ENCODE measurements at regions not wholly inside any gene's neighbourhood (a gene's known extent, or its start where the extent isn't known, plus 50 kb on each side); places are given as distances from the start of the nearest gene placed in this dataset.

GRCh38 chr15:61753018-61753710 lies 307.1 kb downstream of the VPS13C start:
- no peak overlapping the region for H3K27ac ChIP-seq (ENCODE audit: insufficient read length, low read depth, low read length)
- no peaks in the 10 kb centered on the region for H3K23me2 ChIP-seq (ENCODE audit: insufficient read length, low read depth, low read length, poor library complexity, severe bottlenecking)
- H3K4me1 ChIP-seq (ENCODE audit: insufficient read depth, low read length), result no peaks in the 10 kb centered on the region
- H2BK5ac ChIP-seq (ENCODE audit: insufficient read length, low read length), result no peak overlapping the region
- no peak overlapping the region for H3K23ac ChIP-seq (ENCODE audit: insufficient read length, low read depth, low read length)
- no peaks in the 10 kb centered on the region for H3K9me3 Mint-ChIP-seq
- H4K8ac ChIP-seq (replicated peaks; ENCODE audit: insufficient read length, low read depth, low read length), result no peak overlapping the region
- no peak overlapping the region for H3K18ac ChIP-seq (ENCODE audit: insufficient read length, low read depth, low read length)
- H3T11ph ChIP-seq (ENCODE audit: low read length), result no peak overlapping the region
- no peak overlapping the region for H3K4ac ChIP-seq (ENCODE audit: low read depth, low read length)
- H3K4me3 Mint-ChIP-seq, result no peak overlapping the region
- H4K91ac ChIP-seq (ENCODE audit: insufficient read length, low read depth, low read length), result no peak overlapping the region
- no peaks in the 10 kb centered on the region for H3K9me3 ChIP-seq (ENCODE audit: control insufficient read depth, low read depth, low read length)
- H3K4me2 ChIP-seq (ENCODE audit: insufficient read depth, insufficient read length, low read length), result no peak overlapping the region
- no peak overlapping the region for H3K14ac ChIP-seq (ENCODE audit: insufficient read depth, low read length)
- no peaks in the 10 kb centered on the region for H4K20me1 ChIP-seq (ENCODE audit: control insufficient read depth, insufficient read depth, insufficient read length)
- H3K27me3 Mint-ChIP-seq (ENCODE audit: low read depth), result no peaks in the 10 kb centered on the region
- DNase-seq, result no peak
- H3K79me2 ChIP-seq (ENCODE audit: insufficient read depth, low read length), result no peaks in the 10 kb centered on the region
- no peak overlapping the region for H3K56ac ChIP-seq (ENCODE audit: insufficient read length, low read depth, low read length)
- H4K5ac ChIP-seq (ENCODE audit: insufficient read length, low read depth, low read length), result no peak overlapping the region
- H3K36me3 Mint-ChIP-seq (ENCODE audit: insufficient read depth in 1 of 3, low read depth in 3 of 3), result no peaks in the 10 kb centered on the region; a peak in 1 of 7 replicates
- TF ChIP-seq CTCF (conservative IDR thresholded peaks at IDR 0.05), result no peak
- H3K9ac ChIP-seq (ENCODE audit: extremely low read depth, insufficient read length, low read length), result no peak overlapping the region
- H2BK20ac ChIP-seq (ENCODE audit: low read depth, low read length, poor library complexity, severe bottlenecking), result no peak overlapping the region
- H3K4me1 Mint-ChIP-seq, result no peaks in the 10 kb centered on the region
- no peak overlapping the region for H3K27ac Mint-ChIP-seq
- no peak overlapping the region for H2BK120ac ChIP-seq (ENCODE audit: low read depth, low read length, poor library complexity, severe bottlenecking)
- H2AFZ ChIP-seq (ENCODE audit: low read length), result no peak overlapping the region
- peaks cover 2% of the 10 kb centered on the region; the same call in 1 of the 2 replicates for H3K27me3 ChIP-seq (ENCODE audit: insufficient read depth, low read length)
- WGBS (ENCODE audit: extremely low coverage, insufficient read length, low lambda C conversion rate), result no CpG with 5 or more reads among the region's 6 CpGs
- no peak overlapping the region for H2AK5ac ChIP-seq (ENCODE audit: insufficient read length, low read length)
- no peak overlapping the region for H2BK15ac ChIP-seq (ENCODE audit: low read depth, low read length)
- no peak overlapping the region for H2BK12ac ChIP-seq (ENCODE audit: insufficient read length, low read depth, low read length)
- H3K79me1 ChIP-seq (ENCODE audit: insufficient read depth, low read depth, low read length, poor library complexity, severe bottlenecking), result no peaks in the 10 kb centered on the region
